Breast epithelium (tissue), 3 donors: ENCODE measurements at regions not wholly inside any gene's neighbourhood (a gene's known extent, or its start where the extent isn't known, plus 50 kb on each side); places are given as distances from the start of the nearest gene placed in this dataset.
"Not testable (repeated sequence)": the region's sequence is repeated elsewhere in the genome, so short reads cannot be mapped to it uniquely, and the experiment has no call there.

Source experiments
- CTCF ChIP-seq, 3 donors: fragments of 450-650 bp; IDR thresholded peaks; one replicate each; pipeline ENCODE4 v1.5.1; 2016 to 2017; ENCODE audit warnings: antibody characterized with exemption in 3 of 3, mild to moderate bottlenecking in 3 of 3, moderate library complexity in 3 of 3
- POLR2A ChIP-seq: fragments of 450-650 bp; IDR thresholded peaks from one replicate; pipeline ENCODE4 v1.6.1; 2016; ENCODE audit warnings: antibody characterized with exemption, mild to moderate bottlenecking, moderate library complexity
- POLR2AphosphoS5 ChIP-seq, 3 donors: sonication (generic); formaldehyde crosslinking; IDR thresholded peaks; one replicate each; pipeline ENCODE4 v1.6.1; 2017; ENCODE audit warnings: antibody characterized with exemption in 3 of 3

- TF ChIP-seq CTCF (IDR thresholded peaks at IDR 0.05); POLR2A; POLR2AphosphoS5 (IDR thresholded peaks at IDR 0.05): not testable (repeated sequence)
Measured at GRCh38 chrX:92117701-92118100, 338.5 kb downstream of the PCDH11X start.
